Neuronal stem cell (in vitro differentiated cells): ENCODE measurements at regions not wholly inside any gene's neighbourhood (a gene's known extent, or its start where the extent isn't known, plus 50 kb on each side); places are given as distances from the start of the nearest gene placed in this dataset.

ENCODE experiments used
- DNase-seq: peaks from one replicate; pipeline ENCODE4 v3.0.0-alpha.2; 2013; ENCODE audit warnings: low spot score
- H2AFZ ChIP-seq: one replicate; pipeline ENCODE4 v1.6.1; 2013; ENCODE audit warnings: mild to moderate bottlenecking, low read length, inconsistent platforms
- H2AK5ac ChIP-seq: 2 replicates; pipeline ENCODE4 v1.6.1; 2013; ENCODE audit warnings: low read depth, mild to moderate bottlenecking, inconsistent platforms, low read length, moderate library complexity, mixed read lengths
- H2BK120ac ChIP-seq: 2 replicates; pipeline ENCODE4 v1.6.1; 2013; ENCODE audit warnings: low read depth, mild to moderate bottlenecking, inconsistent platforms, low read length, moderate library complexity, mixed read lengths
- H2BK12ac ChIP-seq: one replicate; pipeline ENCODE4 v1.6.1; 2013; ENCODE audit warnings: low read length, inconsistent platforms
- H2BK15ac ChIP-seq: 2 replicates; pipeline ENCODE4 v1.6.1; 2013; ENCODE audit warnings: mild to moderate bottlenecking, low read length, inconsistent platforms, mixed read lengths
- H2BK5ac ChIP-seq: one replicate; pipeline ENCODE4 v1.6.1; 2013; ENCODE audit warnings: inconsistent platforms, mild to moderate bottlenecking, low read length, moderate library complexity
- H3K14ac ChIP-seq: one replicate; pipeline ENCODE4 v1.6.1; 2013; ENCODE audit warnings: low read length, inconsistent platforms
- H3K18ac ChIP-seq: 2 replicates; pipeline ENCODE4 v1.6.1; 2013; ENCODE audit warnings: low read length, inconsistent platforms
- H3K23ac ChIP-seq: 2 replicates; pipeline ENCODE4 v1.6.1; 2013; ENCODE audit warnings: low read depth, mild to moderate bottlenecking, mixed read lengths, low read length, inconsistent platforms; ENCODE audit not compliant: poor library complexity
- H3K27ac ChIP-seq: replicated peaks from 3 replicates; pipeline ENCODE4 v1.5.1; 2013; ENCODE audit warnings: low read length, inconsistent platforms
- H3K27me3 ChIP-seq, 3 experiments: 2 replicates each; pipeline ENCODE4 v1.6.1; 2013; ENCODE audit warnings: low read length in 3 of 3, mild to moderate bottlenecking in 2 of 3, inconsistent platforms in 1 of 3, low read depth in 1 of 3, mixed read lengths in 1 of 3, moderate library complexity in 1 of 3; ENCODE audit not compliant: control insufficient read depth in 3 of 3, insufficient read depth in 3 of 3
- H3K36me3 ChIP-seq, 2 donors: replicated peaks in 1 of 2; 2 replicates each; pipeline ENCODE4 v1.6.1; 2013; ENCODE audit warnings: low read length in 2 of 2; ENCODE audit not compliant: control insufficient read depth in 2 of 2, insufficient read depth in 2 of 2
- H3K4ac ChIP-seq: 2 replicates; pipeline ENCODE4 v1.6.1; 2013; ENCODE audit warnings: inconsistent platforms, mild to moderate bottlenecking, low read length, moderate library complexity
- H3K4me1 ChIP-seq, 2 donors: 1 replicate in 1 of 2; 2 replicates in 1 of 2; pipeline ENCODE4 v1.6.1; 2013; ENCODE audit warnings: low read length in 2 of 2, low read depth in 1 of 2; ENCODE audit not compliant: control insufficient read depth in 2 of 2, insufficient read depth in 1 of 2
- H3K4me2 ChIP-seq: one replicate; pipeline ENCODE4 v1.6.1; 2013; ENCODE audit warnings: mild to moderate bottlenecking, low read length, inconsistent platforms; ENCODE audit not compliant: insufficient read depth, poor library complexity, severe bottlenecking
- H3K4me3 ChIP-seq, 2 donors: 2 replicates each; pipeline ENCODE4 v1.5.1; 2013; ENCODE audit warnings: low read length in 2 of 2, mild to moderate bottlenecking in 2 of 2, inconsistent platforms in 1 of 2, moderate library complexity in 1 of 2
- H3K79me1 ChIP-seq: one replicate; pipeline ENCODE4 v1.6.1; 2013; ENCODE audit warnings: low read depth, mild to moderate bottlenecking, inconsistent platforms, low read length, moderate library complexity
- H3K9ac ChIP-seq: one replicate; pipeline ENCODE4 v1.6.1; 2013; ENCODE audit warnings: mild to moderate bottlenecking, low read depth, low read length, inconsistent platforms; ENCODE audit not compliant: poor library complexity
- H3K9me3 ChIP-seq, 2 donors: replicated peaks in 1 of 2; 2 replicates each; pipeline versions ENCODE3 to v1.6.1; 2013; ENCODE audit warnings: low read length in 2 of 2, mild to moderate bottlenecking in 2 of 2, inconsistent platforms in 1 of 2, low read depth in 1 of 2, mixed read lengths in 1 of 2, moderate library complexity in 1 of 2; ENCODE audit not compliant: control insufficient read depth in 2 of 2, insufficient read depth in 1 of 2
- H4K8ac ChIP-seq: one replicate; pipeline ENCODE4 v1.6.1; 2013; ENCODE audit warnings: low read depth, mild to moderate bottlenecking, inconsistent platforms, low read length, moderate library complexity
- H4K91ac ChIP-seq: one replicate; pipeline ENCODE4 v1.6.1; 2013; ENCODE audit warnings: low read length, low read depth, mild to moderate bottlenecking, inconsistent platforms; ENCODE audit not compliant: poor library complexity
- WGBS, 2 donors: extraction: QIAGEN DNeasy Blood & Tissue Kit; methylation state at CpG; one replicate each; pipeline ENCODE4 v1.1.7; 2013; ENCODE audit warnings: missing lambda C conversion rate in 2 of 2, mixed read lengths in 1 of 2; ENCODE audit not compliant: insufficient read length in 2 of 2, insufficient replicate concordance in 1 of 2; ENCODE audit errors: extremely low coverage in 2 of 2; 5-methylcytosine and 5-hydroxymethylcytosine counted together

- Histone ChIP-seq H3K27me3 (no peaks in the 10 kb centered on the region), H3K9ac (no peak overlapping the region), H3K27ac (no peak overlapping the region), H3K9me3 (peaks cover 7 to 14% of the 10 kb centered on the region in 2 donors), H2BK12ac (no peak overlapping the region), H4K91ac (no peak overlapping the region), H3K4me3 (no peak overlapping the region), H3K79me1 (no peaks in the 10 kb centered on the region), H2BK15ac (no peak overlapping the region), H2AFZ (peak overlapping the region; percentile 17), H3K36me3 (no peaks in the 10 kb centered on the region), H3K4ac (no peak overlapping the region), H3K4me1 (no peaks in the 10 kb centered on the region), H3K4me2 (no peak overlapping the region), H3K14ac (no peak overlapping the region), H3K23ac (no peak overlapping the region), H4K8ac (no peak overlapping the region), H2BK5ac (no peak overlapping the region), H2AK5ac (no peak overlapping the region), H3K18ac (no peak overlapping the region), H2BK120ac (no peak overlapping the region)
- no CpG with 5 or more reads among the region's 3 CpGs for whole genome bisulfite sequencing, 2 donors
- DNase-seq = no peak
These were observed 373.0 kb upstream of the SLITRK1 start for GRCh38 chr13:84255226-84255797.

DNA sequence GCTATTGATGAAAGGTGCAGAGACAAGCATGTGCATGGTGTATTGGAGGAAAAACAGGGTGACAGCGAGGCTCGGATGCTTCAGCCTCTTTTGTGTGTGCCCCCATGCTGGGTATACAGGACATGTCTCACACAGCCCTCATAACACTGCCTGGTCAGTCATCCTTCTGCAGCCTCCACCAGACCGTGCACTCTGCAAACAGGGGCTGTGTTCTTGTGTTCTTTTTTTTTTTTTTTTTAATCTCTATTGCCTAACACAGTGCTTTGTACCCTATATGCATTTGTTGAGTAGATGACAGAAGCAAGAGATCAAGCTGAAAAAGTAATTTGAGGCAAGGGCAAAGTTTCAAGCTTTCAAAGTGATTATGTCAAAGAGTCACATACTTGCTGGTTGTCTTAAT is 367.2 kb upstream of the SLITRK1 start:
- Histone ChIP-seq H3K4me1 (no peaks in the 10 kb centered on the region), H2BK15ac (no peak overlapping the region), H3K36me3 (no peaks in the 10 kb centered on the region), H3K14ac (no peak overlapping the region), H2AK5ac (no peak overlapping the region), H4K8ac (no peak overlapping the region), H3K79me1 (no peaks in the 10 kb centered on the region), H2BK5ac (no peak overlapping the region), H3K27ac (no peak overlapping the region), H3K9me3 (peaks cover 7 to 14% of the 10 kb centered on the region in 2 donors), H3K27me3 (no peaks in the 10 kb centered on the region), H4K91ac (no peak overlapping the region), H2AFZ (peak overlapping the region; percentile 46), H3K23ac (no peak overlapping the region), H2BK12ac (no peak overlapping the region), H2BK120ac (no peak overlapping the region), H3K4me3 (no peak overlapping the region), H3K18ac (no peak overlapping the region), H3K9ac (no peak overlapping the region), H3K4me2 (no peak overlapping the region), H3K4ac (no peak overlapping the region)
- no peak for DNase-seq
- no CpG with 5 or more reads among the region's 3 CpGs for WGBS, 2 donors

DNA sequence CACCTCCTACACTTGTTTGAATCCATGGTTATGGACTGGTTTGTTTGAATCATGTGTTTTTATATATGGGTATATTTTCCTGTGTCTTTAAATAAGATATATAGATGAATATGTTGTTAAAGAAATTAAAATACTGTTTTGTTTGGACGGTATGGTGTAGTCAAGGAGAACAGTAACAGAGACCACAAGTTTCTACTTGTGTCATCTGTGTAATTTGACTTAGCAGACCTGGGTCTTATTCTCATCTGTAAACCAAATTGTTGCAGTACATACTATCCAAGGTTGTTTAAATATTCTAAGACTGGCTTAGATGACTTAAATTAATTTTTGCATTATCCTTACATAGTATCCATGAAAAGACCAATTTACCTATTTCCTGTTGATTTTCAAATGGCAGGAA is 361.1 kb upstream of the SLITRK1 start:
- Histone ChIP-seq H3K23ac (no peak overlapping the region), H3K27me3 (no peaks in the 10 kb centered on the region), H3K27ac (no peak overlapping the region), H3K18ac (no peak overlapping the region), H3K14ac (no peak overlapping the region), H3K36me3 (no peaks in the 10 kb centered on the region), H3K4ac (no peak overlapping the region), H2BK120ac (no peak overlapping the region), H3K4me2 (no peak overlapping the region), H3K9ac (no peak overlapping the region), H2BK5ac (no peak overlapping the region), H2BK12ac (no peak overlapping the region), H4K8ac (no peak overlapping the region), H2AFZ (no peak overlapping the region), H3K4me3 (no peak overlapping the region), H2BK15ac (no peak overlapping the region), H3K4me1 (no peaks in the 10 kb centered on the region), H3K79me1 (no peaks in the 10 kb centered on the region), H2AK5ac (no peak overlapping the region), H3K9me3 (no peaks in the 10 kb centered on the region), H4K91ac (no peak overlapping the region)
- DNase-seq = no peak
- WGBS, 2 donors = 100% methylated on average over 1 of the region's 1 CpG; no CpG with 5 or more reads in 1 of the 2 donors

DNA sequence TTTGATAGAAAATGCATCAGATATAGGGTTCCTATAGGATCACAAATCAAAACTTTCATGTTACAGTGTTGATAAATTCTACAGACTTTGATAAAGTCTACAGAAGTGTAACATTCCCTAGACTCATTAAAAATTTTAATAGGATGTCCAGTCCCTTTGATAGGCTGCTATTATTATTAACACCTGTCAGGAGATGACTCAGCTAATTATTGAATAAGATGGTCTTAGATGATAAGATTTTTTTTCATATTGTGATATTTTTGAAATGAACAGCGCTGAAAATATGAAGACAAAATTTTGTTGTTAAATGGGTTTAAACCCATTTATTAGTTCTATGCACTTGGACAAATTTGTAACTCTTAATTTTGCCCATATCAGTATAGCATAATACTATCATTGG is 356.8 kb upstream of the SLITRK1 start:
- H2BK15ac ChIP-seq = no peak overlapping the region
- H4K8ac ChIP-seq = no peak overlapping the region
- no peak overlapping the region for H3K4me3 ChIP-seq
- peaks cover 1 to 7% of the 10 kb centered on the region in 2 donors for H3K4me1 ChIP-seq
- H2AK5ac ChIP-seq = no peak overlapping the region
- no peak overlapping the region for H2BK5ac ChIP-seq
- DNase-seq = no peak
- no peak overlapping the region for H3K9ac ChIP-seq
- H2AFZ ChIP-seq = no peak overlapping the region
- H3K79me1 ChIP-seq = no peaks in the 10 kb centered on the region
- no peak overlapping the region for H2BK120ac ChIP-seq
- H3K4me2 ChIP-seq = no peak overlapping the region
- no peak overlapping the region for H3K23ac ChIP-seq
- H2BK12ac ChIP-seq = no peak overlapping the region
- no peak overlapping the region for H3K4ac ChIP-seq
- H3K36me3 ChIP-seq = no peaks in the 10 kb centered on the region
- H3K14ac ChIP-seq = no peak overlapping the region
- no peak overlapping the region for H3K18ac ChIP-seq
- H3K27ac ChIP-seq = no peak overlapping the region
- WGBS, 2 donors = no CpG with 5 or more reads among the region's 1 CpG
- H4K91ac ChIP-seq = no peak overlapping the region
- H3K9me3 ChIP-seq = no peaks in the 10 kb centered on the region
- no peaks in the 10 kb centered on the region for H3K27me3 ChIP-seq
